NT2/D1 (cell line): ENCODE measurements at regions not wholly inside any gene's neighbourhood (a gene's known extent, or its start where the extent isn't known, plus 50 kb on each side); places are given as distances from the start of the nearest gene placed in this dataset.

Experiments
- DNase-seq: peaks from one replicate; pipeline ENCODE4 v3.0.0-alpha.2; 2011; ENCODE audit warnings: low read depth, low spot score
- H3K27me3 ChIP-seq: 2 replicates; pipeline ENCODE4 v1.6.0; 2011; ENCODE audit warnings: mild to moderate bottlenecking; ENCODE audit not compliant: insufficient read length, insufficient read depth
- H3K36me3 ChIP-seq: 2 replicates; pipeline ENCODE4 v1.6.1; 2011; ENCODE audit warnings: mild to moderate bottlenecking, low read length, mixed read lengths; ENCODE audit not compliant: insufficient read depth, insufficient read length
- H3K4me1 ChIP-seq: 2 replicates; pipeline ENCODE4 v1.5.1; 2011; ENCODE audit not compliant: insufficient read depth, insufficient read length
- H3K4me3 ChIP-seq: 2 replicates; pipeline ENCODE4 v1.5.1; 2011; ENCODE audit warnings: low read depth; ENCODE audit not compliant: insufficient read length
- H3K9ac ChIP-seq: 2 replicates; pipeline ENCODE4 v1.6.0; 2011; ENCODE audit warnings: low read depth; ENCODE audit not compliant: insufficient read length
- H3K9me3 ChIP-seq: 2 replicates; pipeline ENCODE4 v1.5.1; 2011; ENCODE audit warnings: mild to moderate bottlenecking, low read length; ENCODE audit not compliant: insufficient read depth
- SUZ12 ChIP-seq: IDR thresholded peaks from 2 replicates; pipeline ENCODE4 v1.6.1; 2011; ENCODE audit not compliant: insufficient read length, insufficient read depth; ENCODE audit errors: extremely low read depth
- YY1 ChIP-seq: IDR thresholded peaks from 2 replicates; pipeline ENCODE4 v1.6.1; 2011; ENCODE audit not compliant: insufficient read length, insufficient read depth
- ZNF274 ChIP-seq: IDR thresholded peaks from 2 replicates; pipeline ENCODE4 v1.6.1; 2011; ENCODE audit warnings: mild to moderate bottlenecking, low read depth, low read length

- no peak for DNase-seq
- Histone ChIP-seq H3K4me1 (no peaks in the 10 kb centered on the region), H3K36me3 (no peaks in the 10 kb centered on the region), H3K4me3 (no peak overlapping the region), H3K27me3 (no peaks in the 10 kb centered on the region), H3K9ac (no peak overlapping the region), H3K9me3 (no peaks in the 10 kb centered on the region)
- no peak for TF ChIP-seq YY1
- TF ChIP-seq ZNF274: no peak
- no peak for TF ChIP-seq SUZ12
Observed at GRCh38 chr1:238953448-238954010, 432.8 kb upstream of the CHRM3 start.

GRCh38 chr1:238951809-238952208 lies 434.6 kb upstream of the CHRM3 start:
- Histone ChIP-seq H3K36me3 (no peaks in the 10 kb centered on the region), H3K27me3 (no peaks in the 10 kb centered on the region), H3K9me3 (no peaks in the 10 kb centered on the region), H3K9ac (no peak overlapping the region), H3K4me1 (no peaks in the 10 kb centered on the region), H3K4me3 (no peak overlapping the region)
- TF ChIP-seq ZNF274 (no peak), YY1 (no peak), SUZ12 (no peak)
- peak; percentile 18 for DNase-seq

- Histone ChIP-seq H3K9me3 (no peaks in the 10 kb centered on the region), H3K4me1 (no peaks in the 10 kb centered on the region), H3K9ac (no peak overlapping the region), H3K4me3 (no peak overlapping the region), H3K36me3 (no peaks in the 10 kb centered on the region), H3K27me3 (no peaks in the 10 kb centered on the region)
- no peak for DNase-seq
- TF ChIP-seq YY1 (no peak), SUZ12 (no peak), ZNF274 (no peak)
Observed at GRCh38 chr1:238950784-238951183, 435.6 kb upstream of the CHRM3 start.

GRCh38 chr1:238950017-238950416 lies 436.4 kb upstream of the CHRM3 start:
- Histone ChIP-seq H3K9ac (no peak overlapping the region), H3K4me1 (no peaks in the 10 kb centered on the region), H3K36me3 (no peaks in the 10 kb centered on the region), H3K9me3 (no peaks in the 10 kb centered on the region), H3K27me3 (no peaks in the 10 kb centered on the region), H3K4me3 (no peak overlapping the region)
- no peak for TF ChIP-seq SUZ12
- no peak for TF ChIP-seq YY1
- TF ChIP-seq ZNF274: no peak
- no peak for DNase-seq

- no peaks in the 10 kb centered on the region for H3K9me3 ChIP-seq
- no peak for TF ChIP-seq ZNF274
- no peak for TF ChIP-seq SUZ12
- no peak for TF ChIP-seq YY1
- no peak overlapping the region for H3K4me3 ChIP-seq
- H3K36me3 ChIP-seq: no peaks in the 10 kb centered on the region
- H3K27me3 ChIP-seq: no peaks in the 10 kb centered on the region
- H3K9ac ChIP-seq: no peak overlapping the region
- DNase-seq: no peak
- no peaks in the 10 kb centered on the region for H3K4me1 ChIP-seq
Observed at GRCh38 chr1:238944028-238944427, 442.3 kb upstream of the CHRM3 start.

GRCh38 chr1:238927899-238928298 lies 458.5 kb upstream of the CHRM3 start:
- DNase-seq: no peak
- Histone ChIP-seq H3K4me3 (no peak overlapping the region), H3K36me3 (no peaks in the 10 kb centered on the region), H3K4me1 (no peaks in the 10 kb centered on the region), H3K9ac (no peak overlapping the region), H3K9me3 (peaks cover 35% of the 10 kb centered on the region), H3K27me3 (no peaks in the 10 kb centered on the region)
- no peak for TF ChIP-seq YY1
- no peak for TF ChIP-seq SUZ12
- TF ChIP-seq ZNF274: no peak

- Histone ChIP-seq H3K4me3 (no peak overlapping the region), H3K9me3 (no peaks in the 10 kb centered on the region), H3K9ac (no peak overlapping the region), H3K36me3 (no peaks in the 10 kb centered on the region), H3K27me3 (no peaks in the 10 kb centered on the region), H3K4me1 (no peaks in the 10 kb centered on the region)
- DNase-seq: no peak
- TF ChIP-seq SUZ12: no peak
- TF ChIP-seq ZNF274: no peak
- no peak for TF ChIP-seq YY1
Observed at GRCh38 chr1:238916828-238917227, 469.5 kb upstream of the CHRM3 start.

- Histone ChIP-seq H3K4me1 (no peaks in the 10 kb centered on the region), H3K9me3 (no peaks in the 10 kb centered on the region), H3K9ac (no peak overlapping the region), H3K36me3 (no peaks in the 10 kb centered on the region), H3K4me3 (no peak overlapping the region), H3K27me3 (no peaks in the 10 kb centered on the region)
- TF ChIP-seq ZNF274: no peak
- TF ChIP-seq SUZ12: no peak
- TF ChIP-seq YY1: no peak
- DNase-seq: no peak
Observed at GRCh38 chr1:238914346-238914745, 472.0 kb upstream of the CHRM3 start.
